ENCODE measurements at regions not wholly inside any gene's neighbourhood (a gene's known extent, or its start where the extent isn't known, plus 50 kb on each side); places are given as distances from the start of the nearest gene placed in this dataset.
"Not testable (repeated sequence)": the region's sequence is repeated elsewhere in the genome, so short reads cannot be mapped to it uniquely, and the experiment has no call there.

GRCh38 chr10:78465431-78465830 is 431.8 kb downstream of the RPS24 start:
- no peak overlapping the region for H3K4me3 Mint-ChIP-seq
- no peak overlapping the region for H3K27ac Mint-ChIP-seq
- ATAC-seq (ENCODE audit: low read depth in 2 of 2) (no peak), DNase-seq (no peak)
- H3K36me3 Mint-ChIP-seq, result peaks cover 0 to 7% of the 10 kb centered on the region in 2 donors
- H3K27me3 Mint-ChIP-seq, result peaks cover 0 to 32% (median 21%) of the 10 kb centered on the region in 3 donors
- H3K4me1 Mint-ChIP-seq, result no peaks in the 10 kb centered on the region
- peaks cover 0 to 12% (median 4%) of the 10 kb centered on the region in 7 donors for H3K9me3 Mint-ChIP-seq

GRCh38 chr10:78467496-78468106 is 433.9 kb downstream of the RPS24 start:
- Mint-ChIP-seq H3K36me3 (peaks cover 0 to 7% of the 10 kb centered on the region in 2 donors), H3K4me1 (peaks cover 0 to 6% (median 0%) of the 10 kb centered on the region in 3 donors), H3K27ac (no peak overlapping the region), H3K27me3 (peaks cover 0 to 22% (median 21%) of the 10 kb centered on the region in 3 donors), H3K4me3 (no peak overlapping the region), H3K9me3 (peaks cover 0 to 12% (median 4%) of the 10 kb centered on the region in 7 donors)
- no peak for ATAC-seq (ENCODE audit: low read depth in 2 of 2)
- no peak for DNase-seq

DNA sequence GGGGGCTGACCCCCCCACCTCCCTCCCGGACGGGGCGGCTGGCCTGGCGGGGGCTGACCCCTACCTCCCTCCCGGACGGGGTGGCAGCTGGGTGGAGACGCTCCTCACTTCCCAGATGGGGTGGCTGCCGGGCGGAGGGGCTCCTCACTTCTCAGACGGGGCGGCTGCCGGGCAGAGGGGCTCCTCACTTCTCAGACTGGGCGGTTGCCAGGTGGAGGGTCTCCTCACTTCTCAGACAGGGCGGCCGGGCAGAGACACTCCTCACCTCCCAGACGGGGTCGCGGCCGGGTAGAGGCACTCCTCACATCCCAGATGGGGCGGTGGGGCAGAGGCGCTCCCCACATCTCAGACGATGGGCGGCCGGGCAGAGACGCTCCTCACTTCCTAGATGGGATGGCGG is 435.1 kb downstream of the RPS24 start:
- not testable (repeated sequence) for H3K4me1 Mint-ChIP-seq; ATAC-seq (ENCODE audit: low read depth in 2 of 2); H3K36me3 Mint-ChIP-seq

DNA sequence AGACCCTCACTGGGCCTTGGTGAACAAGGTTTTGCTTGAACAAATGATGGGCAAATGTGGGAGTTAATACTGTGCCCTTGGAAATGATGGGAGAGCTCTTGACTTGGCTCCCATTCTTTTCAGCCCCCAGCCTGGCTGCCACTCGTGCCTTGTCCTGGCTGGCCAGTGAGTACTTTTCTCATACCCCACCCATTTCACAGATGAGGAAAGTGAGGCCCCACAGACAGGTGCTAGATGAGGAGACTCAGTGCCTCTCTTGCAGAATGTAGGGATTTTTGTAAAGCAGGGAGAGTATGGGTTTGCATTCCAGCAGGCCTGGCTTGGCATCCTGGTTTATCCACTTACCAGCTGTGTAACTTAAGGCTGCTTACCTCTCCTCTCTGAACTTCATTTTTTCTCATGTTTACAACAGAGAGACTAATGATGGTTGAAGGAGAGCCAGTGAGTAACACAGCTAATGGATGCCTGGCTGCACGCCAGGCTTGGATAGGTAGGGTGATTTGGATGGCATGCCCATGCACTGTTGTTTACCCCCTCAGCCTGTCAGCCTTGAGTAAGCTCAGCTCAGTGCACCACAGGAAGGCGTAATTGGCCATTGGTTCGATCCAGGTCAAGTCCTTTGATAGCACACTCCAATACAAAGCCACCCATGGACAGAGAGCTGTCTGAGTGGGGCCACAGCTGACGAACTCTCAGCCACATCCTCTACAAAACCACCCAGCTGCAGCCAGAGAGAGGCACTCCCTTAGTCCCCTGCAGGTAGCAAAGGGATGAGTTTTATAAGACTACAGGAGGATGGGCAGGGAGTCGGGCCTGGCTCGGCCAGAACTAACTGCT is 436.8 kb downstream of the RPS24 start:
- H3K27ac Mint-ChIP-seq, result no peak overlapping the region
- ATAC-seq (ENCODE audit: low read depth in 2 of 2), result no peak
- H3K27me3 Mint-ChIP-seq, result peaks cover 0 to 22% (median 16%) of the 10 kb centered on the region in 3 donors
- DNase-seq, result no peak
- H3K36me3 Mint-ChIP-seq, result peaks cover 0 to 7% of the 10 kb centered on the region in 2 donors
- no peak overlapping the region for H3K4me3 Mint-ChIP-seq
- H3K4me1 Mint-ChIP-seq, result peaks cover 0 to 6% (median 0%) of the 10 kb centered on the region in 3 donors
- H3K9me3 Mint-ChIP-seq, result peaks cover 0 to 12% (median 4%) of the 10 kb centered on the region in 7 donors

More for the DNA sequence above, 435.1 kb downstream of the RPS24 start:
- Mint-ChIP-seq H3K27me3 (peaks cover 0 to 18% (median 16%) of the 10 kb centered on the region in 3 donors), H3K9me3 (peaks cover 0 to 12% (median 4%) of the 10 kb centered on the region in 7 donors)
- not testable (repeated sequence) for DNase-seq, H3K27ac Mint-ChIP-seq, H3K4me3 Mint-ChIP-seq

DNA sequence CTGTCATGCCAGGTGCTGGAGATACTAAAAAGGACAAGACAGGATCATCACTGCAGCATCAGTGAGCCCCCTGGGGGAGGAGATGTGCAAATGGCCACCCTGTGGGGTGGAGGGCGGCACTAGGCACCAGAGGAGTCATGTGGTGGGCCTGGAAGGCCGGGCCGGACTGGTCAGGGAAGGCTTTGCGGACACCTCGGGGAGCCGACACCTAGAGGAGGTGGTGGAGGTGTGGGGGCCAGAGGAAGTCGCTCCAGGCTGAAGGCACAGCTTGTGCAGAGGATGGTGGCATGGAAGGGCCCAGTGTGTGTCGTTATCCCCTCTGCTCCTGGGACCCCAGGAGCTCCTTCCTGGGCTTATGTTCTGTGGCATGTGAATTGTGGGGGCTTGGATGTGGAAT is 437.7 kb downstream of the RPS24 start:
- Mint-ChIP-seq H3K4me1 (peaks cover 0 to 6% (median 0%) of the 10 kb centered on the region in 3 donors), H3K27me3 (peaks cover 0 to 24% (median 16%) of the 10 kb centered on the region in 3 donors), H3K36me3 (peaks cover 0 to 7% of the 10 kb centered on the region in 2 donors), H3K9me3 (peaks cover 0 to 12% (median 4%) of the 10 kb centered on the region in 7 donors), H3K27ac (peak overlapping the region in 1 of 6 donors; percentile 39), H3K4me3 (no peak overlapping the region)
- no peak for ATAC-seq (ENCODE audit: low read depth in 2 of 2)
- DNase-seq, result no peak

DNA sequence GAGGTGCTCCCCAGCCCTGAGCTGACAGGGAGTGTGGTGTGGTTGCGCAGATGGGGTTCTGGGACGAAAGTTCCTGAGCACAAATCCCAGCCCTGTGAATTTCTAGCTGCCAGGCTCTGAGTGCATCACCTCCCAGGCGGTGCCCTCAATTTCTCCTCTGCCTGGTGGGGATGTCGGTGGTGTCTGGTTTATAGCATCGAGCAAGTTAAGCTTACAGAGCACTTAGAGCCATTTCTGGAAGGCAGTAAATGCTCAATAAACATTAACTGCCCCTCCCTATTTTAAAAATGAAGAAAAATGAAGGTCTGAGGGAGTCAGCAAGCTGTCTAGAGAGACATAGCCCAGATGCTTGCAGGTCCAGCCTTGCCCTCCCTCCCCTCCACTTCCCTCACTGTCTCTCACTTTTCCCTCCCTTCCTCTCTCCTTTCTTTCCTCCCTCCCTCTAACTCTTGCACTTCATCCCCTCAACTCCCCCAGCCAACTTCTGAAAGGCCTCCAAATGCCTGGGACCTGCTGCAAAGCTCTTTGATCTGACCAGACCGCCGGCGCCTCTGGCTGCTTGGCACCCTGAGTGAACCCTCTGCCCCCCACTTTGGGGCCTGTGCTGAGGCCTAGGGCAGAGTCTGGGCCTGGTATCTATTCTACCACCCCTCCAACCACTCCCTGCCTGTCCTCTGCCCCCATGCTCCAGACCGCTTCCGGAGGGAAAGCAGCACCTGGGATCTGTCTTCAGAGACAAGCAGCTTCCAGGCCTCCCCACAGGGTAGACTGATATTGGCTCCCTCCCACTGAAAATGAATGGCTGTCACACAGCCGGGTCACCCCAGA is 438.3 kb downstream of the RPS24 start:
- no peak for ATAC-seq (ENCODE audit: low read depth in 2 of 2)
- Mint-ChIP-seq H3K27ac (peak overlapping the region in 1 of 6 donors; percentile 39), H3K27me3 (peaks cover 0 to 30% (median 16%) of the 10 kb centered on the region in 3 donors), H3K9me3 (peaks cover 0 to 12% (median 4%) of the 10 kb centered on the region in 7 donors), H3K4me3 (no peak overlapping the region), H3K36me3 (peaks cover 0 to 7% of the 10 kb centered on the region in 2 donors), H3K4me1 (peaks cover 0 to 6% (median 0%) of the 10 kb centered on the region in 3 donors)
- DNase-seq, result no peak

GRCh38 chr10:78472551-78472890 is 438.9 kb downstream of the RPS24 start:
- no peak for ATAC-seq (ENCODE audit: low read depth in 2 of 2)
- Mint-ChIP-seq H3K9me3 (peaks cover 0 to 9% (median 1%) of the 10 kb centered on the region in 7 donors), H3K27ac (no peak overlapping the region), H3K4me3 (no peak overlapping the region), H3K27me3 (peaks cover 0 to 36% (median 19%) of the 10 kb centered on the region in 3 donors), H3K4me1 (peaks cover 0 to 6% (median 0%) of the 10 kb centered on the region in 3 donors), H3K36me3 (peaks cover 0 to 2% of the 10 kb centered on the region in 2 donors)
- no peak for DNase-seq

- no peak for DNase-seq
- no peaks in the 10 kb centered on the region for H3K36me3 Mint-ChIP-seq
These were observed 439.3 kb downstream of the RPS24 start for GRCh38 chr10:78473006-78473405.

DNA sequence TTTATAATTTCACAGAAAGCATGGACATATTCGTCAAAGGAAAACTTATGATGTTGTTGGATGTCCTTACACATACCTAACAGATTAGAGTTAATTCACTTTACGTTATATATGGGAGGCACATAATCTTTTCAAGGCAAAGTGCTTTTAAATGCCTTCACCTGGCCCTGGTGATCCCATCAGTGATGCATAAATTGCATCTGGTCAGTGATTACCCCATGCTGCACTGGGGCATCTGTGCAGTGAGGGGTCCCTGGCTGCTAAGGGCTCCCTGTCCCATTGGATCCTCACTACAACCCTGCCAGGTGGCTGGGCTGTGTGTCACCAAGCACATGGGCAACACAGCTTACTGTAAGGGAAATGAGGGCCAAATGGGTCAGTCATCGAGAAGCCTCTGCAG is 441.1 kb downstream of the RPS24 start:
- ATAC-seq (ENCODE audit: low read depth in 2 of 2) (no peak), DNase-seq (no peak)
- peaks cover 0 to 5% (median 0%) of the 10 kb centered on the region in 7 donors for H3K9me3 Mint-ChIP-seq
- H3K27me3 Mint-ChIP-seq, result peaks cover 0 to 48% (median 29%) of the 10 kb centered on the region in 3 donors
- no peak overlapping the region for H3K27ac Mint-ChIP-seq
- no peak overlapping the region for H3K4me3 Mint-ChIP-seq
- no peaks in the 10 kb centered on the region for H3K36me3 Mint-ChIP-seq
- peaks cover 0 to 6% (median 0%) of the 10 kb centered on the region in 3 donors for H3K4me1 Mint-ChIP-seq

More at GRCh38 chr10:78473006-78473405, 439.3 kb downstream of the RPS24 start:
- Mint-ChIP-seq H3K27me3 (peaks cover 0 to 40% (median 20%) of the 10 kb centered on the region in 3 donors), H3K9me3 (peaks cover 0 to 7% (median 0%) of the 10 kb centered on the region in 7 donors), H3K4me1 (peaks cover 0 to 6% (median 0%) of the 10 kb centered on the region in 3 donors), H3K27ac (no peak overlapping the region), H3K4me3 (no peak overlapping the region)
- no peak for ATAC-seq (ENCODE audit: low read depth in 2 of 2)

GRCh38 chr10:78475437-78475836 is 441.8 kb downstream of the RPS24 start:
- H3K27ac Mint-ChIP-seq, result no peak overlapping the region
- ATAC-seq (ENCODE audit: low read depth in 2 of 2), result no peak
- peaks cover 4 to 48% (median 29%) of the 10 kb centered on the region in 3 donors for H3K27me3 Mint-ChIP-seq
- no peak for DNase-seq
- H3K9me3 Mint-ChIP-seq, result peaks cover 0 to under 1% (median 0%) of the 10 kb centered on the region in 7 donors
- H3K4me1 Mint-ChIP-seq, result peaks cover 0 to 6% (median 0%) of the 10 kb centered on the region in 3 donors
- no peak overlapping the region for H3K4me3 Mint-ChIP-seq
- H3K36me3 Mint-ChIP-seq, result no peaks in the 10 kb centered on the region

DNA sequence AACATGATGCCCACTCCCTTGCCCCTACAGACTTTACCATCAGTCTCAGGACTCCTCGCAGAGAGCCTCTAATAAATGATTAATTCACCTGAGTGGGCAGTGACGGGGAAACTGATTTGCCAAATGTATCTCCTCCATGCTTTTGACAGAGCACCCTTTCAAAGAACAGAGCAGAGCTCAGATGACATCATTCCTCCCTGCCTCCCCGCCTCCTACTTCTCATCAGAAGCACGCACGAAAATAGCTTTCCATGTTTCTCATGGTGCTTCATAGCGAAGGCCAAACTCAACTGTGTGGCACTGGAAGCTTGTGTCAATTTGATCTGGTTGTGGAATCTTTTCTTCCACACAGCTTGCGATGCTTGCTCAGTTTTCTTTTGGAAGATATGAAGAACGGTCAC is 442.5 kb downstream of the RPS24 start:
- H3K36me3 Mint-ChIP-seq, result no peaks in the 10 kb centered on the region
- no peak overlapping the region for H3K4me3 Mint-ChIP-seq
- H3K4me1 Mint-ChIP-seq, result peaks cover 0 to 2% (median 0%) of the 10 kb centered on the region in 3 donors
- no peak for ATAC-seq (ENCODE audit: low read depth in 2 of 2)
- no peaks in the 10 kb centered on the region for H3K9me3 Mint-ChIP-seq
- H3K27ac Mint-ChIP-seq, result no peak overlapping the region
- DNase-seq, result no peak
- H3K27me3 Mint-ChIP-seq, result peaks cover 4 to 45% (median 24%) of the 10 kb centered on the region in 3 donors

DNA sequence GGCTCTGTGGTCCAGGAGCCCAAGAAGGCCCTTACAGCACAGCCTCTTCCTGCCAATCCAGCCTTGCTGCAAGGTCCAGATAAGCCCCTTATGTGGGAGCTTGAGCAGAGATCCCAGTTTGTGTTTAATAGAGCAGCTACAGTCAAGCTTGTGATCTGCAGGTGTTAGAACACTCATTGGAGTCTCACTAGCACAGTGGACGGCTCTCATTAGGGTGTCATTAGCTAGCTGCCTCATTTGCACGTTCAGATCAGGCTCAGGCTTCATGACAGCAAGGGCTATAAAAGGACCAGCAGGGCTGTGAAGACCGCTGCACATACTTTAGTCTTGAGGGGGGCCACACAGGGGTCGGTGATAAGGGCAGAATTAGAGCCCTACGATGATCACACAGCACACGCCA is 443.2 kb downstream of the RPS24 start:
- ATAC-seq (ENCODE audit: low read depth in 2 of 2), result no peak
- Mint-ChIP-seq H3K4me1 (no peaks in the 10 kb centered on the region), H3K27me3 (peaks cover 4 to 42% (median 17%) of the 10 kb centered on the region in 3 donors), H3K36me3 (no peaks in the 10 kb centered on the region), H3K27ac (no peak overlapping the region), H3K9me3 (no peaks in the 10 kb centered on the region), H3K4me3 (peak overlapping the region in 1 of 8 donors; percentile 17)
- DNase-seq, result no peak

DNA sequence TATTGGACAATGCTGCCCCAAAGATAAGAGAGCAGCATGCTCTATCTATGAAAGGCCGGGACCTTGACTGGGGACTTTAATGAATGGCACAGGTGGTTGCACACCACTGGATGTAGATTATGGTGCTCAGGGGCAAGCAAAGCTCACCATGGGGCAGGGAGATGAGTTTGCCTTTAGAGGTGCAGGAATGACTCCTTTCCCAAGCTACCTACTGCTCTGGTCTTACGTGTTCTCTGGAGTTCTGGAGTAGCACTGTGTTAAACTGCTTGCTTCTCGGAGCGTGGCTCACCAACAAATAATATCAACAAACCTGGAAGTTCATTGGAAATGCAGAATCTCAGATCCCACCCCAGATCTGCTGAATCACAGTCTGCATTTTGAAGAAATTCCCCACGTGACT is 445.3 kb downstream of the RPS24 start:
- no peaks in the 10 kb centered on the region for H3K9me3 Mint-ChIP-seq
- DNase-seq (no peak), ATAC-seq (ENCODE audit: low read depth in 2 of 2) (no peak)
- no peak overlapping the region for H3K27ac Mint-ChIP-seq
- peaks cover 4 to 34% (median 19%) of the 10 kb centered on the region in 3 donors for H3K27me3 Mint-ChIP-seq
- H3K4me1 Mint-ChIP-seq, result no peaks in the 10 kb centered on the region
- no peak overlapping the region for H3K4me3 Mint-ChIP-seq
- no peaks in the 10 kb centered on the region for H3K36me3 Mint-ChIP-seq

All from naive B cell (primary cell).